Ammon's horn (tissue), 1 donor: ENCODE measurements at regions not wholly inside any gene's neighbourhood (a gene's known extent, or its start where the extent isn't known, plus 50 kb on each side); places are given as distances from the start of the nearest gene placed in this dataset.
"Not testable (repeated sequence)": the region's sequence is repeated elsewhere in the genome, so short reads cannot be mapped to it uniquely, and the experiment has no call there.

Experiments
- DNase-seq: peaks from one replicate; pipeline ENCODE4 v3.0.0-alpha.2; 2016; ENCODE audit warnings: low spot score

- no peak for DNase-seq
Measured at GRCh38 chr9:74006935-74007334, 490.2 kb upstream of the RORB start.

DNA sequence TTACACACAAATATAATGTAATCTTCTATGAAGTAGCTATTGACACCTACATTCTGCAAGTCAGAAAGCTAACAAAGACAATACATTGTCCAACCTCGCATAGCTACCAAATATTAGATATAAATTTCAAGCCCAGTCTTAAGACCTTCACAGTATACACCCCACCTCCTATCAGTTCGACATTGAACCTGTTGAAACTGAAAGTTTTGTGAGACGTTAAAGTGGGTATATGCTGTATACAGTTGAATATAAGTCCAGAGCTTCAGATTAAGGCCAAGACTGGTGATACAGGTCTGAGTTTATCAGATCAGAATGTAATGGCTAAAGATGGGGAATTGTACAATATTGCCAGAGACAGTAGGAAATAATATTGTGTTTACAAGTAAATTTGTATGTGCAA lies 489.3 kb upstream of the RORB start:
- no peak for DNase-seq

- no peak for DNase-seq
Measured at GRCh38 chr9:74016004-74016403, 481.1 kb upstream of the RORB start.

GRCh38 chr9:74025402-74025925 lies 471.7 kb upstream of the RORB start:
- no peak for DNase-seq

- DNase-seq = no peak
Measured at GRCh38 chr9:74032421-74032820, 464.7 kb upstream of the RORB start.

DNA sequence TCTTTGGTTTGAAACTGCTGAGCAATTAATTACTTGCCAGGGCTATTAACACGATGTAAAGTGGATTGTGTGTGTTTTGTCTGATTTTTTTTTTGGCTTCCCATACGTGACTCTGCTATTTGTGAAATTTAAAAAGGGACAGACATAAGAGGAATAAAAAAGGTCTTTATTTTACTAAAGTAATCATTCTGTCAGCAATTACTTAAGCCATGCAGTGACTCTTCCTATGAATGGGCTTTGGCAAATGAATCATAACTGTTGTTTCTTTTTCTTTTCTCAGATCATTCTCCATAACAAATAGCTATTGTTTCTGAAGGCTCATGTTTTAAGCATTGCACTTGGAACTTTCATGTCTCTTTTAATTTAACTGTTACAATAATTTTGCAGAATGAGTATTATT lies 461.3 kb upstream of the RORB start:
- DNase-seq = peak; percentile 5

- no peak for DNase-seq
Measured at GRCh38 chr9:74036549-74037231, 460.4 kb upstream of the RORB start.

DNA sequence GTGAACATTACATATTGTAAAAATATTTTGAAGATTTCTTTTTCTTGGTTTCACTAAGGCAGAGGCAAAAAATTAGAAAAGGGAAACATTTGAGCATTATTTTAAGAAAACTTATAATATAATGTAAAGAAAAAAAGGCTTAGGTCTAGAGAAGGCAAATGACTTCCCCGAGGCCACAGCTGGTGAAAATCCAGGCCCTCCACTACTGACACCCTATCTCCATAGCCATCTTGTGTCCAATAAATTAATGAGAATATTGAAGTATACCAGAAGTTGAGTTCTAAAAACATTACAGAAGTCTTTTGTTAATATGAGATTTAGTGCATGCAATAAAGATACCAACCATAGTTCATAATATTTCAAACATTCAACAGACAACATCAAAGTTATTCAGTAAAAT lies 459.9 kb upstream of the RORB start:
- DNase-seq = no peak

- no peak for DNase-seq
Measured at GRCh38 chr9:74041588-74041987, 455.5 kb upstream of the RORB start.

DNA sequence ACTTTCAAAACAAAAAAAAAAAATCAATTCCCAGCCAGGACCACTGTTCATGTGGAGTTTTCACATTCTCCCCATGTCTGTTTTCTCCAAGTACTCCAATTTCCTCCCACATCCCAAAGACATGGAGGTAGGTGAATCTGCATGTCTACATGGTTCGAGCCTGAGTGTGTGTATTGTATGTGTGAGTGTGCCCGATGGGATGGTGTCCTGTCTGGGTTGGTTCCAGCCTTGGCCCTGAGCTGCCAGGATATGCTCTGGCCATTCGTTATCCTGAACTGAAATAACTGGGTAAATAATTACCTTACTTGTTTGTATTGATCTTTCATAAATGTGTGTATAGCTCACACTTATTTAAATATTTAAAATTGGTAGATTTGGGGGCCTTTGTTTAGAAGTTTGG lies 452.3 kb upstream of the RORB start:
- DNase-seq = no peak

DNA sequence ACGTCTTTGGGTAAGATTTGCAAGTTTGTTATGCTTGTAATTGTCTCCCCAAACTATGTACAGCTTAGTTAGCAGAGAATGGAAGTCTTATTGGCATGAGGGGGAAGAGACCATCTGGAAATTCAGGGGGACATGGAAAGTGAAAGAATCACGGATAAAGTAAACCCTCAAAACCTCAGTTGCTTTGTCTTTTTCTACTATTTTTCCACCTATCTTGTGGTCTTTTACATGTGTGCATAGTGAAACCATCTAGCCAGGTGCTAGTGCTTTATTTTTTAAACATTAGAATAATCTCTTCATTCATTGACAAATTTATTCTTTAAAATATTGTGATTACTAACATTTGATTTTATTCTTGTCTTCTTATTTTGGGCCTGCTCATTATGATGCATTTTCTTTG lies 441.1 kb upstream of the RORB start:
- no peak for DNase-seq

GRCh38 chr9:74057051-74057450 lies 440.1 kb upstream of the RORB start:
- DNase-seq = not testable (repeated sequence)

- no peak for DNase-seq
Measured at GRCh38 chr9:74064702-74065101, 432.4 kb upstream of the RORB start.

DNA sequence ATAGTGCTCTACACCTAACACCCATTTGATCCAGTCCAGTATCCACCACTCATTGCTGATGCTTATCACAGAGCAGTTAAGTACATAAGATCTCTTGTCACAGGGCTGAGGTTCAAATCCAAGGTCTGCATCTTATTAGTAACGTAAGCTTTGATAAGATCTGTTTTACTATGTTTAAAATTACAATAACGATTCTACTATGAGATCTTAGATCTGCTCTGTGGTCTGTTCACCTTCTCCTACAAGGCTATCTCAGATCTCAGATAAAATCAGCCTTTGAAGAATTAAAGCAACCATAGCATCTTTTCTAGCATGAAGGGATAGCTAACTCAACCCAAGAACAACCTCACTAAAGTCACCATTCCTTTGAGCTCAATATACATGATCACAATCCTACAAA lies 431.0 kb upstream of the RORB start:
- no peak for DNase-seq

DNA sequence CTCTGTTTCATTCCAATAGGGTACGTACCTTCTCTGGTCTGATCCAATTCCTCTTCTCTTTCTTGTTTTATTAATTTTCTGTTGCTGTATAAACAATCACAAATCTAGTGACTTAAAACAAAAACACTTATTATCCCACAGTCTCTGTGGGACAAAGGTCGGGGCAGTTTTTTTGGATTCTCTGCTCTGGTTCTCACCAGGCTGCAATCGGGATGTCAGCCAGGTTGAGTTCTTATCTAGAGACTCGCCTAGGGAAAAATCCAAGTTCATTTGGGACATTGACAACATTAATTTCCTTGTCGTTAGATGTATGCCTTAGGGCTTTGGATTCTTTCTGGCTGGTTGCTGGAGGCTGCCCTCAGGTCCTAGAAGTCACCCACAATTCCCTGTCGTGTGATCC lies 430.5 kb upstream of the RORB start:
- no peak for DNase-seq

DNA sequence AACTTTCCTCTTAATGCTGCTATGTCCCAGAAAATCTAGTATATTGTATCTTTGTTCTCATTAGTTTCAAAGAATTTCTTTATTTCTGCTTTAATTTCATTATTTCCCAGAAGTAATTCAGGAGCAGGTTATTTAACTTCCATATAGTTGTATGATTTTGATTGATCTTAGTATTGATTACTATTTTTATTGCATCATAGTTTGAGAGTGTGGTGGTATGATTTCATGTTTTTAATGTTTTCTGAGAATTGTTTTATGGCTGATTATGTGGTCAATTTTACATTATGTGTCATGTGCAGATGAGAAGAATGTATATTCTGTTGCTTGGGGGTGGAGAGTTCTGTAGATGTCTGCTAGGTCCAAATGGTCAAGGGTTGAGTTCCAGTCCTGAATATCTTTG lies 425.6 kb upstream of the RORB start:
- no peak for DNase-seq

GRCh38 chr9:74073897-74074296 lies 423.2 kb upstream of the RORB start:
- DNase-seq = no peak

GRCh38 chr9:74078647-74079046 lies 418.5 kb upstream of the RORB start:
- no peak for DNase-seq

- not testable (repeated sequence) for DNase-seq
Measured at GRCh38 chr9:74080652-74081051, 416.5 kb upstream of the RORB start.

DNA sequence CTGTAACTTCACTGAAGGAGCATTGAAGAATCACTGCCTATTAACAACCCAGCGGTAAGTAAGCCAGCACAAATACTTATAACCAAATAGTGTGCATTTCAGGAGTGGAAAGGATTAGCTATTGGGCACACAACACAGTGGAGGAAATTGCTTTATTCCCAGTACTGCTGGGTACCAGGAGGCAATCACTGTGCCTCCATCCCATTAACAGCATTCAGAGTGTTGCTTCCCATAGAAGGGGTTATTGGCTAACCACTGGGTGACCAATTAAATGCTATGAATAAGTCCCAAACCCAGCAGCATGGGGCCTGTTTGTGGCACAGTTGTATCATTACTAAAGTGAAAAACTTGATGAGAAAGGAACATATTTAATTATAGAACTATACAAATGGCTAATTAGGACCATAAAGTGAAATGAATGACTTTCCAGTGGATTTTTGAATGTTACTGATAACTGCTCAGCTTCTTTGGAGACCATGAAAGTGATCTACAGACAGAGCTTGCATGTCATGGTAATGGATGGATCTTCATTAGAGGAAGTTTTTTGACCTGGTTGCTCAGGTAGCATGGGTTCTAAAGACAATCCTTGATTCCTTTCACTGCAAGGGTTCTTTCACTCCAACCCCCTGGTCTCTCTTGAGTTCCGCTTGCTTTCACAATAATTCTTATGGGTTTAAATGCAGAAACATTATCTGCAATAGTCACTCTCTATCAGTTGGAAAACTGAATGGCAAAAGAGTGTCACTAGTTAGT lies 413.3 kb upstream of the RORB start:
- no peak for DNase-seq

- not testable (repeated sequence) for DNase-seq
Measured at GRCh38 chr9:74085384-74086037, 411.6 kb upstream of the RORB start.

DNA sequence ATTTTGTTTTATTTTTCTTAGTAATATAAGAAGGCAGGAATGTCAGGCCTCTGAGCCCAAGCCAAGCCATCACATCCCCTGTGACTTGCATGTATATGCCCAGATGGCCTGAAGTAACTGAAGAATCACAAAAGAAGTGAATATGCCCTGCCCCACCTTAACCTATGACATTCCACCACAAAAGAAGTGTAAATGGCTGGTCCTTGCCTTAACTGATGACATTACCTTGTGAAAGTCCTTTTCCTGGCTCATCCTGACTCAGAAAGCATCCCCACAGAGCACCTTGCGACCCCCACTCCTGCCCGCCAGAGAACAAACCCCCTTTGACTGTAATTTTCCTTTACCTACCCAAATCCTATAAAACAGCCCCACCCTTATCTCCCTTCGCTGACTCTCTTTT lies 406.2 kb upstream of the RORB start:
- DNase-seq = not testable (repeated sequence)

DNA sequence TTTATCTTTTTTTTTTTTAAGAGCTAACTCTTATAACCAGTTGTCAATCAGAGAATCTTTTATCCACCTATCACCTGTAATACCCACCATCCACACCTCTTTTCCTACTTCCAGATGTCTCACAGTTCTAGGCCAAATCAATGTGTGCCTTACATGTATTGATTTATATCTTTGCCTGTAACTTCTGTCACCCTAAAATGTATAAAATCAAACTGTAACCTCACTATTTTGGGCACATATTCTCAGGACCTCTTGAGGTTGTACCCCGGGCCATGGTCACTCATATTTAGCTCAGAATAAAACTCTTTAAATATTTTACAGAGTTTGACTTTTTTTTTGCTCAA lies 404.7 kb upstream of the RORB start:
- no peak for DNase-seq
